ENCODE measurements at regions not wholly inside any gene's neighbourhood (a gene's known extent, or its start where the extent isn't known, plus 50 kb on each side); places are given as distances from the start of the nearest gene placed in this dataset.

DNA sequence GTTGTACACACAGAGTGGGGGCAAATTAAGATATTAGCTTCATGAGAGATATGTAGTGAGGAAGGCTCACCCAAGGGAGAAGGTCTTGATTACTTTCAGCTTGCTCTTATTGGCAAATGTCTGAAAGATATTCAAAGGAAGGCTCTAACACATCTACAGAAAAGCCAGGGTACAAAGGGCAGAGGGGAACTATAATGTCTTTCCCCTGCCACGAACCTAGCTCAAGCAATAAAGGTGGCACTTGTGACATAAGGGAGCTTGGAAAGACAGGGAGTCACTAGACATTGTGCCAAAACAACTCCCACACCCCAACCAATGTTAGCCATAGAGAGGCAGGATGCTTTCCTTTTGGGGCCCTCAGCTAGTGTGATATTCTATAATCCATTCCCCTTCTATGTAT lies 52.2 kb upstream of the SOX9 start:
- DNase-seq: no peak

DNA sequence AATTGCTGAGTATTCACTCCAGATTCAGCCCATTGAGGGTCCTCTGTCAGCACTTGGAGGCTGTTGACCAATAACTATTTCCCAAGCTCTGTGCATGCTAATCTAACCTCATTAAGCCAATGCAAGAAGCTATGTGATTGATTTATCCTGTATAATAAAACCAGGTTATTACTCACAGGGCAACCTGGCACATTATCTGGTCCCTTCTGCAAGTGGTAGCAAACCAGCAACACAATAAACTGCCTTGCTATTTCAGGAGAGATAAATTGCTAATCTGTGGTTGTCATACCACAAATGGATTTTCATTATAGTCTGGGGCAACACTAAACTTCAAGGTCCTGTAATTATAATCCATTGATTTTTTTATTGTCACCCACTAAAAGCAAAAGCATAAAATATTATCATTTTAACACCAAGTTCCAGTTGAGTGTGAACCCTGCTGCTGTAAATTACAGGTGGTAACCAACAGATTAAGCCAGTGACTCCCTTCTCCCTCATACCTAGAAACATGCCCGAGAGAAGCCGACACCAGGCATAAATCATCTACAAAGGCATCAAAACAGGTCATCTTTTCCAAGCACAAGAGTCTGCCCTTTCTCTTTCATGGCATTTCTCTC lies 51.1 kb upstream of the SOX9 start:
- DNase-seq: no peak
